ENCODE measurements at regions not wholly inside any gene's neighbourhood (a gene's known extent, or its start where the extent isn't known, plus 50 kb on each side); places are given as distances from the start of the nearest gene placed in this dataset.
"Not testable (repeated sequence)": the region's sequence is repeated elsewhere in the genome, so short reads cannot be mapped to it uniquely, and the experiment has no call there.

GRCh38 chr3:191019855-191020254 lies 157.4 kb upstream of the GMNC start:
- Histone ChIP-seq H4K20me1 (ENCODE audit: insufficient read depth) (no peaks in the 10 kb centered on the region), H3K9ac (ENCODE audit: low read length) (no peak overlapping the region), H3K27me3 (ENCODE audit: insufficient read depth, low read depth, low read length) (no peaks in the 10 kb centered on the region), H3F3A (ENCODE audit: insufficient read depth, low read length, poor library complexity, severe bottlenecking) (no peaks in the 10 kb centered on the region), H3K9me2 (ENCODE audit: insufficient read depth, low read length) (no peaks in the 10 kb centered on the region), H3K79me2 (replicated peaks; ENCODE audit: insufficient read depth, low read length) (no peaks in the 10 kb centered on the region), H3K9me3 (ENCODE audit: low read length) (no peaks in the 10 kb centered on the region), H2AFZ (ENCODE audit: low read depth, low read length) (no peak overlapping the region), H3K36me3 (ENCODE audit: insufficient read depth, low read length) (no peaks in the 10 kb centered on the region), H3K27ac (ENCODE audit: low read length) (no peak overlapping the region), H3K4me2 (ENCODE audit: low read length) (no peak overlapping the region), H3K4me3 (ENCODE audit: low read length) (no peak overlapping the region)
- TF ChIP-seq EP300 (conservative IDR thresholded peaks at IDR 0.05; ENCODE audit: poor library complexity, severe bottlenecking) (no peak), CTCF (IDR thresholded peaks at IDR 0.05; ENCODE audit: poor library complexity, severe bottlenecking) (no peak), EZH2 (IDR thresholded peaks at IDR 0.05; ENCODE audit: borderline replicate concordance, insufficient read depth, low read length, poor library complexity, severe bottlenecking) (no peak), TAF1 (IDR thresholded peaks at IDR 0.05; ENCODE audit: low read depth) (no peak), POLR2AphosphoS5 (IDR thresholded peaks at IDR 0.05) (no peak), RAD21 (conservative IDR thresholded peaks at IDR 0.05) (no peak), SMC3 (conservative IDR thresholded peaks at IDR 0.05; ENCODE audit: poor library complexity) (no peak), MXI1 (conservative IDR thresholded peaks at IDR 0.05; ENCODE audit: poor library complexity, severe bottlenecking) (no peak), REST (IDR thresholded peaks at IDR 0.05; ENCODE audit: borderline replicate concordance) (no peak)

GRCh38 chr3:191015960-191016359 lies 153.5 kb upstream of the GMNC start:
- H3K79me2 ChIP-seq (replicated peaks; ENCODE audit: insufficient read depth, low read length); H3K27ac ChIP-seq (ENCODE audit: low read length); H3K4me3 ChIP-seq (ENCODE audit: low read length): not testable (repeated sequence)

GRCh38 chr3:191008074-191008473 lies 145.6 kb upstream of the GMNC start:
- H3K9me2 ChIP-seq (ENCODE audit: insufficient read depth, low read length): no peaks in the 10 kb centered on the region
- H3K4me3 ChIP-seq (ENCODE audit: low read length): no peak overlapping the region
- H3K27ac ChIP-seq (ENCODE audit: low read length): no peak overlapping the region
- no peaks in the 10 kb centered on the region for H3K36me3 ChIP-seq (ENCODE audit: insufficient read depth, low read length)
- H3K79me2 ChIP-seq (replicated peaks; ENCODE audit: insufficient read depth, low read length): no peaks in the 10 kb centered on the region
- no peak overlapping the region for H3K9ac ChIP-seq (ENCODE audit: low read length)
- H3K27me3 ChIP-seq (ENCODE audit: insufficient read depth, low read depth, low read length): peaks cover 11% of the 10 kb centered on the region
- TF ChIP-seq REST (IDR thresholded peaks at IDR 0.05; ENCODE audit: borderline replicate concordance) (no peak), MXI1 (conservative IDR thresholded peaks at IDR 0.05; ENCODE audit: poor library complexity, severe bottlenecking) (no peak), RAD21 (conservative IDR thresholded peaks at IDR 0.05) (no peak), TAF1 (IDR thresholded peaks at IDR 0.05; ENCODE audit: low read depth) (no peak), EP300 (conservative IDR thresholded peaks at IDR 0.05; ENCODE audit: poor library complexity, severe bottlenecking) (no peak), CTCF (IDR thresholded peaks at IDR 0.05; ENCODE audit: poor library complexity, severe bottlenecking) (no peak), SMC3 (conservative IDR thresholded peaks at IDR 0.05; ENCODE audit: poor library complexity) (no peak), EZH2 (IDR thresholded peaks at IDR 0.05; ENCODE audit: borderline replicate concordance, insufficient read depth, low read length, poor library complexity, severe bottlenecking) (no peak), POLR2AphosphoS5 (IDR thresholded peaks at IDR 0.05) (no peak)
- H2AFZ ChIP-seq (ENCODE audit: low read depth, low read length): no peak overlapping the region
- no peaks in the 10 kb centered on the region for H3F3A ChIP-seq (ENCODE audit: insufficient read depth, low read length, poor library complexity, severe bottlenecking)
- H4K20me1 ChIP-seq (ENCODE audit: insufficient read depth): no peaks in the 10 kb centered on the region
- no peak overlapping the region for H3K4me2 ChIP-seq (ENCODE audit: low read length)
- H3K9me3 ChIP-seq (ENCODE audit: low read length): no peaks in the 10 kb centered on the region

More at GRCh38 chr3:191015960-191016359, 153.5 kb upstream of the GMNC start:
- H3K27me3 ChIP-seq (ENCODE audit: insufficient read depth, low read depth, low read length); H3F3A ChIP-seq (ENCODE audit: insufficient read depth, low read length, poor library complexity, severe bottlenecking); H4K20me1 ChIP-seq (ENCODE audit: insufficient read depth); H3K9me3 ChIP-seq (ENCODE audit: low read length); H2AFZ ChIP-seq (ENCODE audit: low read depth, low read length); H3K9ac ChIP-seq (ENCODE audit: low read length); H3K36me3 ChIP-seq (ENCODE audit: insufficient read depth, low read length); H3K9me2 ChIP-seq (ENCODE audit: insufficient read depth, low read length); H3K4me2 ChIP-seq (ENCODE audit: low read length): not testable (repeated sequence)

Measured in neural cell (in vitro differentiated cells).